Kidney capillary endothelial cell (primary cell): ENCODE measurements at regions not wholly inside any gene's neighbourhood (a gene's known extent, or its start where the extent isn't known, plus 50 kb on each side); places are given as distances from the start of the nearest gene placed in this dataset.

Experiments used
- DNase-seq: peaks from one replicate; pipeline ENCODE4 v3.0.0-alpha.2; 2018; ENCODE audit warnings: low spot score

- peak; percentile 44 for DNase-seq
Measured at GRCh38 chr6:169906004-169906687, 154.7 kb downstream of the ERMARD start.

DNA sequence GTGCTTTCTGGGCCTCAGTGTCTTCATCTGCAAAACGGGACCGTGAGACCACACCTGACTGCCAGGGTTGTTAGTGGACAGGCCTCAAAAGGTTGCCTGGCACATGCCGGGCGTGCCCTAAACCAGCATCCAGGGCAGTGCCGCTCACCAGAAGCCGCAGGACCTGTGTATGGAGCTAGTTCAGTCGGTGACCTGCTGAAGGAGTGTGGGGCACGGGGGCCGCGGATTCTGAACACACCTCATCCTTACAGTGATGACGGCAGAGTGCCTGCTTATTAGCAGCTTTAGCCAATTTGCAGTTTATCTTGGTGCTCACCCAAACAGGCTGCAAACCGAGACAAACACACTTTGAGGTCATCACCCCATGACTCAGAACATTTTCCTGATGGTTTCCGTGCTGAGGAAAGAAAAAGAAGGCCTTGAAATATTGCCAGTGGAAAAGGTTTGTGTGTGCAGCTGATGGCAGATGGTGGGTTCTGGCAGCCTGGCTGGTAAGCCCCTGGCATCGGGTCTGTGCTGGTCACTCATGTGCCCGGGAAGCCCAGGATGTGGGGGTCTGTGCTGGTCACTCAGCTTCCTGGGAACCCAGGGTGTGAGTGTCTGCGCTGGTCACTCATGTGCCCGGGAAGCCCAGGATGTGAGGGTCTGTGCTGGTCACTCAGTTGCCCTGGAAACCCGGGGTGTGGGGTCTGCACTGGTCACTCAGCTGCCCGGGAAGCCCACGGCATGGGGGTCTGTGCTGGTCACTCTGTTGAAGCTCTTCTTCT, 153.8 kb downstream of the ERMARD start:
- DNase-seq = peak; percentile 77

GRCh38 chr6:169904051-169904922, 152.9 kb downstream of the ERMARD start:
- DNase-seq = no peak

DNA sequence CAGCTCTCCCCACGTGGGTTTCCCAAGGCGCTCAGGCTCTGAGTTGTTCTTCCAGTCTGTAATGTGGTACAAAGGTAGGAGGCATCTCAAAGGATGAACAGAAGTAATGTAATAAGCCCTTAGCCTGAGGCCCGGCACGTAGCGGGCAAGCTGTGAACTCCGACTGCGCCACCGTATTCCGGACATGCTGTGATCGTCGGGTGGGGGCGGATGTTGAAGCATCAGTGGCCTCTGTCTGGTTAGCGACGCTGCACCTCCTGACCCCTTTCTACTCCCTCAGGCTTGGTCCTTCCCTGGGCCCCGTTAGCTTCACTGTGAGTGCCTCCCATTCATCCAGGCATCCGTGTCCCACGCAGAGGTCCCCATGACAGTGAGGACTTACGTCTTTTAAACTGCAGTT, 151.7 kb downstream of the ERMARD start:
- DNase-seq = no peak

DNA sequence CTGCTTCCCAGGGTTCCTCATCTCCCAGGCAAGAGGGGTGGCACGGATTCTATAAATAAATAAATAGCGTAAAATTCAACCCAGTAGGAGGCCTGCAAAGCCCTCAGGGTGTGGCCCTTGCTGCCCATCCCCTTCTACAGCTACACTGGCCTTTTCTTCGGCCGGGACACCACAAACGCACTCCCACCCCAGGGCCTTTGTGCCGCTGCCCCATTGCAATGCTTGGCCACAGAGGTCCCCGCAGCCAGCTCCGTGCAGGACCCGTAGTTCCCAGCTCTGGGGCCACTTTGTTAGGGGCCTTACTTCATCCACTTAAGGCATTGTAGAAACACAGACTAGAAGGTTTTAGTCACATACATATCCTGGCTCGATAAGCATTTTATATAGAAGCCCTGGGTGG, 151.2 kb downstream of the ERMARD start:
- DNase-seq = no peak

DNA sequence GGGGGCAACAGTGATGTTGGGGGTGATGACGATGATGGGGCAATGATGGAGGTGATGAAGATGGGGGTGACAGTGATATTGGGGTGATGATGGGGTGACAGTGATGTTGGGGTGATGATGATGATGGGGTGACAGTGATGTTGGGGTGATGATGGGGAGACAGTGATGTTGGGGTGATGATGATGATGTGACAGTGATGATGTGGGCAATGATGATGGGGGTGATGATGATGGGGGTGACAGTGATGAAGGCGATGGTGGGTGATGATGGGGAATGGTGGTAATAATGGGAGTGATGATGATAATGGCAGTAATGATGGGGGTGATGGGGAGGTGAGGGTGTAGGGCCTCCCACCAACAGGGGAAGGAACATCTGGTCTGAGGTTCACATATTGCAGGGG, 150.6 kb downstream of the ERMARD start:
- DNase-seq = no peak

DNA sequence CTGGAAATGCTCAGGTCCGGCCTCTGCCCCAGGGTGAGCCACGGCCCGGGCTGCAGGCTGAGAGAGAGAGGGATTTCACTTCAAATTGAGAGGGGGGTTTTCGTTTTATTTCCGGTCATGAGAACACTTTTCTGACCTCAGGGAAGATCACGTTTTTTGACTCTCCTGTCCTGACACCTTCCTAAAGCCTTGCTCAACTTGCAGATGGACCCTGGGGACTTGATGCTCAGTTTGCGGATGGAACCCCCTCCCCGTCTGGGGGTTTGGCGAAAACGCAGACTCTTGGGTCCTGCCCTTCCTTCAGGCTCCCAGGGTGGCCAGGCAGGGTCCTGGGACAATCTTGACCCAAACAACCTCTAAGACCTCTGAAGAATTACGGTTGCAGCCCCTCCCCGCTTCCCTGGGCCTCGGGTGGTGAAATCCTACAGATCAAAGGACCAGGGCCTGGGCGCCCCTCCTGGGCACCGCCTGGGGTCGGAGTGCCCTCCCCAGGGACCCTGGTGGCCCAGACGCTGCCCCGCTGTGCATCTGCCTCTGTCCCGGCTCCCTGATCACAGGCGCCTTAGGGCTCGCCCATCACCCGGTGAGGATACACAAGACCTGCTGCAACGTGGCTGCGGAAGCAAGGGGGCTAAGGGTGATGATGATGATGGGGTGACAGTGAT, 148.2 kb downstream of the ERMARD start:
- no peak for DNase-seq

GRCh38 chr6:169898788-169899480, 147.5 kb downstream of the ERMARD start:
- peak; percentile 26 for DNase-seq

DNA sequence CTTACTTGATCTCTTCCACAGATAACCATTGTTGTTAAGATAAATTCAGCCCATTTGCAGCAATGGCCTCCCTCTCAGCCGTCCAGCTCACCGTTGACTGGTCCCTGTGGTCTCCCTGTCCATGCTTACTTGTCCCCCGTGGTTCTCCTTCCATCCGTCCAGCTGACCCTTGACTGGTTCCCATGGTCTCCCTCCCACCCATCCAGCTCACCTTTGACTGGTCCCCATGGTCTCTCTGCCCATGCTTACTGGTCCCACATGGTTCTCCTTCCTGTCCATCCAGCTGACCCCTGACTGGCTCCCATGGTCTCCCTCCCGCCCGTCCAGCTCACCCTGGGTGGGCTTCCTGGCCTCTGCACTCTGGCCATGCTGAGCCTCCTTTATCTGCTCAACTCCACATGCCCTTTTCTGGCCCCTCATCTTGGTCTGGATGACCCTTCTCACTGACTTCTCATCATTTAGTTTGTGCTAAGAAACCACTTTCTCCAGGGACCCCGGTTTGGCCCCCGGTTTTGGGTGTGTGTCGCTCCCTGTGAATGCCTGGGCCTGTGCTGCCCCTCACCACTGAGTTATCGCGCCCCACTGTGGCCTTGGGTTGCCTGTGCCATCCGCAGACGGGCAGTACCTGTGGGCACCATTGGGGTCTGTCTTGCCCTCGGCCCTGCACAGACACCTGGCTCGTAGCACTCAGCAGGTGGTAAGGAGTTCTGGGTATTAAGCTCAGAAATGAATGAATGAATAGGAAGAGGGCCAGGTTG, 146.4 kb downstream of the ERMARD start:
- DNase-seq = no peak

- no peak for DNase-seq
Measured at GRCh38 chr6:169896826-169897456, 145.5 kb downstream of the ERMARD start.

GRCh38 chr6:169895926-169896761, 144.7 kb downstream of the ERMARD start:
- DNase-seq = no peak

GRCh38 chr6:169895000-169895759, 143.8 kb downstream of the ERMARD start:
- DNase-seq = no peak

DNA sequence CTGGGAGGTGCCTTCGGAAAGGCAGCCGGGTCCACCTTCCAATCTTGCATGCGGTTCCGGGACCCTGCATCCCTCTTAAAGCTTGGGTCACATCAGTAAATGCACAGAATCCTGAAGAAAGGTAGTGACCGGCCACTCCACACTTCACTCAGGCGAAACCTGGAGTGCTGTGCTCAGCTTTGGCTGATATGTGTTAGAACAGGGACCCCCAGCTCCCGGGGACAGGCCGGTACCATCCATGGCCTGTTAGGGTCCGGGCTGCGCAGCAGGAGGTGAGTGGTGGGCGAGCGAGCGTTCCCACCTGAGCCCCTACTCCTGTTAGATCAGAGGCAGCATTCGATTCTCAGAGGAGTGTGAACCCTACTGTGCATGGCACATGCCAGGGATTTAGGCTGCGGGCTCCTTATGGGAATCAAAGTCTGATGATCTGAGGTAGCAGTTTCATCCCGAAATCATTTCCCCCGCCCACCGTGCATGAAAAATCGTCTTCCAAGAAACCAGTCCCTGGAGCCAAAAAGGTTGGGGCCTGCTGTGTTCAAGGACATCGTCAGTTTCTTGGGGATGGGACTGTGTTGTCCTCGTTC, 143.0 kb downstream of the ERMARD start:
- no peak for DNase-seq

- no peak for DNase-seq
Measured at GRCh38 chr6:169893624-169894023, 142.2 kb downstream of the ERMARD start.

DNA sequence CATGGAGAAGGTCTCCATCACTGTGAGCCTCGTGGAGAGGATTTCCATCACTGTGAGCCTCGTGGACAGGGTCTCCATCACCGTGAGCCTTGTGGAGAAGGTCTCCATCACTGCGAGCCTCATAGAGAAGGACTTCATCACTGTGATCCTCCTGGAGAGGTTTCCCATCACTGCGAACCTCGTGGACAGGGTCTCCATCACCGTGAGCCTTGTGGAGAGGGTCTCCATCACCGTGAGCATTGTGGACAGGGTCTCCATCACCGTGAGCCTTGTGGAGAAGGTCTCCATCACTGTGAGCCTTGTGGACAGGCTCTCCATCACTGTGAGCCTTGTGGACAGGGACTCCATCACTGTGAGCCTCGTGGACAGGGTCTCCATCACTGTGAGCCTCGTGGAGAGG, 140.4 kb downstream of the ERMARD start:
- no peak for DNase-seq

- no peak for DNase-seq
Measured at GRCh38 chr6:169891421-169891820, 140.0 kb downstream of the ERMARD start.

DNA sequence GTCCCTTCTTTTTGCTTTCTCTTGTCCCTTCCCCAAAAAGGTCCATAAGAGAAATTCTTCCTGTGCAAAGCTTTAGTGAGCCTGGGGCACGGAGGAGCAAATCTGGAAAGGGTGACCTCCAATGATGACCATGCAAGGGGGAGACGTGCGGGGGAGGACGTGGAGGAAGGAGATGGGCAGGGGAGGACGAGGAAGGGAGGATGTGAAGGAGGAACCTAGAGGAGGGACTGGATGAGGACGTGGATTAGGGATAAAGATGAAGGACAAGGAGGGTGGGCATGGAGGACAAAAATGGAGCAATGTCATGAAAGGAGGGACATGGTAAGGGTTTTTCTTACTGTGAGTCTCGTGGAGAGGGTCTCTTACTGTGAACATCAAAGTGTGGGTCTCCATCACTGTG, 139.5 kb downstream of the ERMARD start:
- no peak for DNase-seq

DNA sequence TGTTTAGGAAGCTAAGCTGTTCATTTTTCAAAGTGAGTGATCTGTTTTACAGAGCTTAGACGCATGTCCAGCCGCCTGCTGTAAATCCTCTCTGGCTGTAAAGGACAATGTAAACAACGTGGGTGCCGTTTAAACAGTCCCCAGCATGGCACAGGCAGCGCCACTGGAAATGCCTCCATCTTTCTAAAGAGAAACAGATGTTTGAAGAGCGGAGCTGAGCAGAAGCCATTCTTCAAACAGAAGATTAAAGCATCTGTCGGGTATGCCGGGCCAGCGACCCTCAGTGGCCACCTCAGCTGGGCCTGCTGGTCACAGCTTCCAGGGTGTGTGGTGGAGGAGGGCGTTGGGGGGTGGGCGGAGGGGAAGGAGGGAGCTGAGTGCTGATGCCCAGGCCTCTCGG, 138.6 kb downstream of the ERMARD start:
- no peak for DNase-seq
